Vagina (tissue), 2 donors: ENCODE measurements at regions not wholly inside any gene's neighbourhood (a gene's known extent, or its start where the extent isn't known, plus 50 kb on each side); places are given as distances from the start of the nearest gene placed in this dataset.

Experiments used
- DNase-seq, 2 donors: peaks; one replicate each; pipeline ENCODE4 v3.0.0-alpha.2; 2017; ENCODE audit errors: extremely low spot score in 2 of 2
- H3K27ac ChIP-seq: fragments of 200-600 bp; sonication (generic); one replicate; pipeline ENCODE4 v1.5.1; 2019
- H3K27me3 ChIP-seq: fragments of 200-600 bp; sonication (generic); one replicate; pipeline ENCODE4 v1.5.1; 2019
- H3K36me3 ChIP-seq, 2 donors: fragments of 200-600 bp; sonication (generic); one replicate each; pipeline ENCODE4 v1.5.1; 2017 to 2019
- H3K4me1 ChIP-seq: fragments of 200-600 bp; sonication (generic); one replicate; pipeline ENCODE4 v1.5.1; 2019
- H3K4me3 ChIP-seq, 2 donors: fragments of 200-600 bp; sonication (generic); 1 replicate in 1 of 2; 2 replicates in 1 of 2; pipeline ENCODE4 v1.5.1; 2016 to 2019
- H3K9me3 ChIP-seq: fragments of 200-600 bp; sonication (generic); one replicate; pipeline ENCODE4 v1.5.1; 2019
- CTCF ChIP-seq, 3 experiments: fragments of 450-650 bp in 2 of 3; fragments of 200-600 bp in 1 of 3; sonication (generic) in 1 of 3; IDR thresholded peaks; one replicate each; pipeline ENCODE4 v1.5.1; 2017 to 2019; ENCODE audit warnings: antibody characterized with exemption in 3 of 3, mild to moderate bottlenecking in 2 of 3, moderate library complexity in 2 of 3
- POLR2A ChIP-seq, 2 donors: fragments of 450-650 bp; IDR thresholded peaks; one replicate each; pipeline ENCODE4 v1.6.1; 2017; ENCODE audit warnings: antibody characterized with exemption in 2 of 2, mild to moderate bottlenecking in 2 of 2, moderate library complexity in 2 of 2
- POLR2AphosphoS5 ChIP-seq, 2 donors: sonication (generic); formaldehyde crosslinking; IDR thresholded peaks; one replicate each; pipeline ENCODE4 v1.9.0; 2017; ENCODE audit warnings: antibody characterized with exemption in 2 of 2, mild to moderate bottlenecking in 2 of 2, low read depth in 1 of 2; ENCODE audit not compliant: insufficient read depth in 1 of 2
- intact Hi-C: fragments of 100-400 bp; cut with DNase I; formaldehyde crosslinking; loops from one replicate; pipeline ENCODE4 v1.15.1; 2023

DNA sequence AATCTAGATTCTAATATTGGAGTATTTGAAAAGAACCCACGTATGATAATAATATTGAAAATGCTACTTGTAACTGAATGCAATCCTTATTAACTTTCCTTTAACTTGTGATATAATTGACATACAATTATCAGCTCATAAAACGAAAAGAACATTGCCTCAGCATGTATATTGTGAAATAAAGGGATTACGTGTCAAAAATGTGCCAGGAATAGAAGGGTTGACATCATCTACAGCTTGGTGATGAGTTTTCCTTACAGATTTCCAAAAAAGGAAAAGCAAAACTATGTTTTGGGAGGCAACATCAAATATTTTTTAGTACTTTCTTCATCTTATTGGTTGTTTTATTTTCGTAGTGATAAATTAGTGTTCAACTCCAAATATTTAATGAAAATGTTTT, 266.0 kb upstream of the PTGER4 start:
- no peak for TF ChIP-seq POLR2A (IDR thresholded peaks at IDR 0.05)
- no peak for TF ChIP-seq CTCF (IDR thresholded peaks at IDR 0.05)
- TF ChIP-seq POLR2AphosphoS5 (IDR thresholded peaks at IDR 0.05; ENCODE audit: insufficient read depth in 1 of 2, low read depth in 1 of 2), result peak in 1 of 2 donors; percentile 63
- Histone ChIP-seq H3K36me3 (no peaks in the 10 kb centered on the region), H3K27me3 (no peaks in the 10 kb centered on the region), H3K4me3 (no peak overlapping the region), H3K4me1 (peaks cover 13% of the 10 kb centered on the region), H3K27ac (no peak overlapping the region), H3K9me3 (no peaks in the 10 kb centered on the region)
- no peak for DNase-seq
- intact Hi-C loops, result no loop called here

- Histone ChIP-seq H3K4me3 (no peak overlapping the region), H3K9me3 (no peaks in the 10 kb centered on the region), H3K27me3 (no peaks in the 10 kb centered on the region), H3K27ac (no peak overlapping the region), H3K4me1 (peaks cover 13% of the 10 kb centered on the region), H3K36me3 (no peaks in the 10 kb centered on the region)
- intact Hi-C loops, result no loop called here
- DNase-seq, result no peak
- TF ChIP-seq POLR2AphosphoS5 (IDR thresholded peaks at IDR 0.05; ENCODE audit: insufficient read depth in 1 of 2, low read depth in 1 of 2), result no peak
- no peak for TF ChIP-seq POLR2A (IDR thresholded peaks at IDR 0.05)
- TF ChIP-seq CTCF (IDR thresholded peaks at IDR 0.05), result no peak
Observed at GRCh38 chr5:40412771-40413170, 266.9 kb upstream of the PTGER4 start.

DNA sequence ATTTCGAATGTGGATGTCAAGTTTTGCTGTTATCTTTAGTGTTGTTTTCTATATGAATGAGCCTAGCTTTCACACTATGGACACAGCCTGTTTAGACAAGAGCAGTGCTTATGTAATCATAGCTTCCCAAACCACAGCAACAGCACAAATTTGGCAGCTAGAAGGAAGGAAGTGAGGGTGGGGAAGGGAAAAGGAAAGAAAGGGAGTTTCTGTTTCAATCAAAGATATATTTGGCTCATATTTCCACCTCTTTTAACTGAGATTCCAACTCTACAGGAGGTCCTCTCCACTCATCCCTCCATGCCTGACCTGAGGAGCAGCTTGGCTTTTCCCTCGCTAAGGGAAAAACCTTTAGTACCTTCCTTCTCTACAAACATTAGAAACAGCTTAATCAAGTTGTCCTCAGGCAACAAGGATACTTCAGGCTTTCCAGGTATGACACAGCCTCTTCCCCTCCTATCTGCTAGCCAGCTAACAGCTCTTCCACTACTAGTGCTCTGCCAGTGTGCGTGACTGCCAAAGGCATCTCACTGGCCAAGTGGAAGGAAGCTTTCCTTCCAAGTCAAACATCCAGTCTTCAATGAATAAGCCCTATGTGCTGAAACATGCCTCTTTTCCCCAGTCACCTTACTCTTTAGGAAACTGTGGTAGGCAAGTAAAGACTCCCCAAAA, 268.6 kb upstream of the PTGER4 start:
- TF ChIP-seq POLR2AphosphoS5 (IDR thresholded peaks at IDR 0.05; ENCODE audit: insufficient read depth in 1 of 2, low read depth in 1 of 2), result no peak
- no peak for TF ChIP-seq POLR2A (IDR thresholded peaks at IDR 0.05)
- TF ChIP-seq CTCF (IDR thresholded peaks at IDR 0.05), result no peak
- Histone ChIP-seq H3K9me3 (no peaks in the 10 kb centered on the region), H3K4me3 (no peak overlapping the region), H3K27ac (peak overlapping the region; percentile 16), H3K27me3 (no peaks in the 10 kb centered on the region), H3K4me1 (peaks cover 19% of the 10 kb centered on the region), H3K36me3 (no peaks in the 10 kb centered on the region)
- DNase-seq, result no peak
- intact Hi-C loops, result no loop called here

- DNase-seq, result no peak
- intact Hi-C loops, result no loop called here
Observed at GRCh38 chr5:40410231-40410861, 269.4 kb upstream of the PTGER4 start.

More at GRCh38 chr5:40410231-40410861, 269.4 kb upstream of the PTGER4 start:
- Histone ChIP-seq H3K27ac (no peak overlapping the region), H3K4me3 (no peak overlapping the region), H3K4me1 (peaks cover 27% of the 10 kb centered on the region), H3K36me3 (no peaks in the 10 kb centered on the region), H3K27me3 (no peaks in the 10 kb centered on the region), H3K9me3 (no peaks in the 10 kb centered on the region)
- TF ChIP-seq POLR2AphosphoS5 (IDR thresholded peaks at IDR 0.05; ENCODE audit: insufficient read depth in 1 of 2, low read depth in 1 of 2) (no peak), POLR2A (IDR thresholded peaks at IDR 0.05) (no peak), CTCF (IDR thresholded peaks at IDR 0.05) (no peak)
